Keratinocyte (primary cell): ENCODE measurements at regions not wholly inside any gene's neighbourhood (a gene's known extent, or its start where the extent isn't known, plus 50 kb on each side); places are given as distances from the start of the nearest gene placed in this dataset.
"Not testable (repeated sequence)": the region's sequence is repeated elsewhere in the genome, so short reads cannot be mapped to it uniquely, and the experiment has no call there.

Experiments
- CTCF ChIP-seq, 3 experiments: IDR thresholded peaks in 1 of 3; conservative IDR thresholded peaks in 1 of 3; optimal IDR thresholded peaks in 1 of 3; 2 replicates in 2 of 3; 3 replicates in 1 of 3; pipeline versions ENCODE3 to v1.5.1; 2011; ENCODE audit warnings: low read length in 3 of 3, mild to moderate bottlenecking in 3 of 3, moderate library complexity in 2 of 3, control low read depth in 1 of 3, inconsistent platforms in 1 of 3; ENCODE audit not compliant: insufficient read depth in 2 of 3; ENCODE audit errors: extremely low read depth in 1 of 3
- EZH2 ChIP-seq: IDR thresholded peaks from one replicate; pipeline ENCODE4 v1.6.1; 2012; ENCODE audit warnings: inconsistent platforms, mild to moderate bottlenecking, low read length, moderate library complexity

DNA sequence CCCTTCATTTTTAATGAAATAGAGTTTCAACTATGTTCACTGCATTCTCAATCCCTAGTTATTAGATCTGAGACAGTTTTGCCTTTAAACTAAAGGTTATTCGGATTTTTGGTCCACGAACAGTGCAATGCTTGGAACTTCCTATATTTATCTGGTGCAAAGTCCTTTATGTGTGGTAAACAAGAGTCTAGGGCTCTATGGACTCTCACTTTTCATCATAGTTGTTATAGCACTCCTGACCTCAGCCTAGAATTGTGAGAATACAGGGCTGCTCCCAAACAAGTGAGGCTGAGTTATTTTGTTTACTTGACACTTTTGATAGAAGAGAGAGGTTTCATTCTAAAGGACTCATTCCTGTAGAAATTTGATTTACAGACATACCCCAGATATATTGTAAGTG lies 692.1 kb downstream of the TTLL7 start:
- TF ChIP-seq CTCF (optimal IDR thresholded peaks at IDR 0.05 in 1 of 3, IDR thresholded peaks at IDR 0.05 in 1 of 3, conservative IDR thresholded peaks at IDR 0.05 in 1 of 3; ENCODE audit: extremely low read depth in 1 of 3, insufficient read depth in 2 of 3, low read length in 3 of 3); EZH2: not testable (repeated sequence)
